Right lobe of liver (tissue), 6 donors: ENCODE measurements at regions not wholly inside any gene's neighbourhood (a gene's known extent, or its start where the extent isn't known, plus 50 kb on each side); places are given as distances from the start of the nearest gene placed in this dataset.
"Not testable (repeated sequence)": the region's sequence is repeated elsewhere in the genome, so short reads cannot be mapped to it uniquely, and the experiment has no call there.

Experiments used
- ATAC-seq, 4 donors: fragments of 200-7000 bp; cut with Tn5 transposase; one replicate each; pipeline ENCODE4 v1.9.1; 2020; ENCODE audit warnings: mild to moderate bottlenecking in 4 of 4, moderate library complexity in 4 of 4
- DNase-seq, 3 donors: peaks; one replicate each; pipeline ENCODE4 v3.0.0-alpha.2; 2020
- H3K27ac ChIP-seq, 3 donors: fragments of 200-600 bp; one replicate each; pipeline ENCODE4 v1.8.0; 2022
- H3K27me3 ChIP-seq, 2 donors: fragments of 200-600 bp; one replicate each; pipeline ENCODE4 v1.8.0; 2022
- H3K36me3 ChIP-seq, 4 donors: fragments of 200-600 bp; sonication (generic) in 1 of 4; one replicate each; pipeline versions ENCODE4 v1.5.1 to v1.8.0; 2017 to 2022; ENCODE audit warnings: control low read depth in 1 of 4
- H3K4me1 ChIP-seq, 4 donors: fragments of 200-600 bp; sonication (generic) in 1 of 4; one replicate each; pipeline versions ENCODE4 v1.5.1 to v1.8.0; 2017 to 2022; ENCODE audit warnings: control low read depth in 1 of 4
- H3K4me3 ChIP-seq, 3 donors: fragments of 200-600 bp; one replicate each; pipeline ENCODE4 v1.8.0; 2022
- H3K9me3 ChIP-seq, 4 donors: fragments of 200-600 bp; sonication (generic) in 1 of 4; one replicate each; pipeline versions ENCODE4 v1.5.1 to v1.8.0; 2017 to 2022; ENCODE audit warnings: control low read depth in 1 of 4
- CTCF ChIP-seq, 4 donors: fragments of 200-600 bp in 3 of 4; fragments of 450-650 bp in 1 of 4; IDR thresholded peaks; one replicate each; pipeline versions ENCODE4 v1.5.1 to v1.8.0; 2016 to 2022; ENCODE audit warnings: antibody characterized with exemption in 4 of 4, mild to moderate bottlenecking in 2 of 4
- POLR2A ChIP-seq: fragments of 450-650 bp; IDR thresholded peaks from one replicate; pipeline ENCODE4 v1.6.1; 2017; ENCODE audit warnings: antibody characterized with exemption, mild to moderate bottlenecking
- WGBS: methylation state at CpG from one replicate; pipeline ENCODE4 v1.1.6; 2018; ENCODE audit warnings: low coverage, low lambda C conversion rate; ENCODE audit not compliant: insufficient coverage; ENCODE audit errors: missing lambda C conversion rate; 5-methylcytosine and 5-hydroxymethylcytosine counted together
- intact Hi-C, 2 donors: fragments of 100-400 bp; cut with DNase I; formaldehyde crosslinking; loops; one replicate each; pipeline versions ENCODE4 v1.11.2 to v1.14.1; 2022
- donor health status: DM: no; HTN: yes; CAD: no.
- donor health status: DM: no; HTN: no; CAD: no.
- donor health status: DM: no; HTN: no; CAD: no.
- donor health status: DM: no; HTN: yes; CAD: no.
- donor health status: DM: no; HTN: yes; CAD: no.

- intact Hi-C loops = no loop called here
- TF ChIP-seq CTCF (IDR thresholded peaks at IDR 0.05) (no peak), POLR2A (no peak)
- no peak for ATAC-seq
- Histone ChIP-seq H3K4me3 (no peak overlapping the region), H3K36me3 (no peaks in the 10 kb centered on the region), H3K9me3 (no peaks in the 10 kb centered on the region), H3K4me1 (no peaks in the 10 kb centered on the region), H3K27ac (no peak overlapping the region), H3K27me3 (no peaks in the 10 kb centered on the region)
- no peak for DNase-seq
- WGBS = 67% methylated on average over 4 of the region's 6 CpGs
Observed at GRCh38 chr20:5480824-5481600, 129.8 kb downstream of the GPCPD1 start.

GRCh38 chr20:5474646-5475550 lies 135.9 kb downstream of the GPCPD1 start:
- no peaks in the 10 kb centered on the region for H3K4me1 ChIP-seq
- no peak overlapping the region for H3K4me3 ChIP-seq
- no peaks in the 10 kb centered on the region for H3K27me3 ChIP-seq
- no peak for TF ChIP-seq CTCF (IDR thresholded peaks at IDR 0.05)
- TF ChIP-seq POLR2A = no peak
- DNase-seq (no peak), ATAC-seq (no peak)
- H3K27ac ChIP-seq = no peak overlapping the region
- 82% methylated on average over 5 of the region's 9 CpGs for WGBS
- intact Hi-C loops = no loop called here
- H3K36me3 ChIP-seq = no peaks in the 10 kb centered on the region
- H3K9me3 ChIP-seq = no peaks in the 10 kb centered on the region

GRCh38 chr20:5471866-5472265 lies 138.9 kb downstream of the GPCPD1 start:
- H3K9me3 ChIP-seq, H3K4me3 ChIP-seq: not testable (repeated sequence)
- no CpG with 5 or more reads among the region's 10 CpGs for WGBS

GRCh38 chr20:5471368-5471767 lies 139.4 kb downstream of the GPCPD1 start:
- TF ChIP-seq CTCF (IDR thresholded peaks at IDR 0.05) (no peak), POLR2A (no peak)
- H3K4me1 ChIP-seq = no peaks in the 10 kb centered on the region
- no CpG with 5 or more reads among the region's 18 CpGs for WGBS
- no peaks in the 10 kb centered on the region for H3K36me3 ChIP-seq
- no peaks in the 10 kb centered on the region for H3K9me3 ChIP-seq
- DNase-seq (no peak), ATAC-seq (no peak)
- no peak overlapping the region for H3K4me3 ChIP-seq
- H3K27me3 ChIP-seq = no peaks in the 10 kb centered on the region
- intact Hi-C loops = no loop called here
- H3K27ac ChIP-seq = no peak overlapping the region

More at GRCh38 chr20:5471866-5472265, 138.9 kb downstream of the GPCPD1 start:
- H3K36me3 ChIP-seq, ATAC-seq, DNase-seq, H3K27me3 ChIP-seq, H3K4me1 ChIP-seq, intact Hi-C loops, H3K27ac ChIP-seq: not testable (repeated sequence)

GRCh38 chr20:5470943-5471342 lies 139.9 kb downstream of the GPCPD1 start:
- intact Hi-C loops = no loop called here
- ATAC-seq (no peak), DNase-seq (no peak)
- no peak for TF ChIP-seq POLR2A
- TF ChIP-seq CTCF (IDR thresholded peaks at IDR 0.05) = no peak
- no peak overlapping the region for H3K4me3 ChIP-seq
- no CpG with 5 or more reads among the region's 16 CpGs for WGBS
- no peaks in the 10 kb centered on the region for H3K9me3 ChIP-seq
- no peaks in the 10 kb centered on the region for H3K4me1 ChIP-seq
- no peak overlapping the region for H3K27ac ChIP-seq
- H3K27me3 ChIP-seq = no peaks in the 10 kb centered on the region
- no peaks in the 10 kb centered on the region for H3K36me3 ChIP-seq
